ENCODE measurements at regions not wholly inside any gene's neighbourhood (a gene's known extent, or its start where the extent isn't known, plus 50 kb on each side); places are given as distances from the start of the nearest gene placed in this dataset.

- Mint-ChIP-seq H3K27ac (no peak overlapping the region), H3K9me3 (no peaks in the 10 kb centered on the region), H3K36me3 (no peaks in the 10 kb centered on the region), H3K4me3 (no peak overlapping the region), H3K4me1 (no peaks in the 10 kb centered on the region), H3K27me3 (ENCODE audit: low read depth) (peaks cover 5% of the 10 kb centered on the region)
- DNase-seq (ENCODE audit: low spot score in 2 of 2, unreplicated experiment in 2 of 2), result no peak
- TF ChIP-seq, protein P1, sequence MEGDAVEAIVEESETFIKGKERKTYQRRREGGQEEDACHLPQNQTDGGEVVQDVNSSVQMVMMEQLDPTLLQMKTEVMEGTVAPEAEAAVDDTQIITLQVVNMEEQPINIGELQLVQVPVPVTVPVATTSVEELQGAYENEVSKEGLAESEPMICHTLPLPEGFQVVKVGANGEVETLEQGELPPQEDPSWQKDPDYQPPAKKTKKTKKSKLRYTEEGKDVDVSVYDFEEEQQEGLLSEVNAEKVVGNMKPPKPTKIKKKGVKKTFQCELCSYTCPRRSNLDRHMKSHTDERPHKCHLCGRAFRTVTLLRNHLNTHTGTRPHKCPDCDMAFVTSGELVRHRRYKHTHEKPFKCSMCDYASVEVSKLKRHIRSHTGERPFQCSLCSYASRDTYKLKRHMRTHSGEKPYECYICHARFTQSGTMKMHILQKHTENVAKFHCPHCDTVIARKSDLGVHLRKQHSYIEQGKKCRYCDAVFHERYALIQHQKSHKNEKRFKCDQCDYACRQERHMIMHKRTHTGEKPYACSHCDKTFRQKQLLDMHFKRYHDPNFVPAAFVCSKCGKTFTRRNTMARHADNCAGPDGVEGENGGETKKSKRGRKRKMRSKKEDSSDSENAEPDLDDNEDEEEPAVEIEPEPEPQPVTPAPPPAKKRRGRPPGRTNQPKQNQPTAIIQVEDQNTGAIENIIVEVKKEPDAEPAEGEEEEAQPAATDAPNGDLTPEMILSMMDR (IDR thresholded peaks at IDR 0.05; ENCODE audit: unreplicated experiment), result no peak
These were observed 176.5 kb upstream of the CPNE8 start for GRCh38 chr12:39081910-39082309.

DNA sequence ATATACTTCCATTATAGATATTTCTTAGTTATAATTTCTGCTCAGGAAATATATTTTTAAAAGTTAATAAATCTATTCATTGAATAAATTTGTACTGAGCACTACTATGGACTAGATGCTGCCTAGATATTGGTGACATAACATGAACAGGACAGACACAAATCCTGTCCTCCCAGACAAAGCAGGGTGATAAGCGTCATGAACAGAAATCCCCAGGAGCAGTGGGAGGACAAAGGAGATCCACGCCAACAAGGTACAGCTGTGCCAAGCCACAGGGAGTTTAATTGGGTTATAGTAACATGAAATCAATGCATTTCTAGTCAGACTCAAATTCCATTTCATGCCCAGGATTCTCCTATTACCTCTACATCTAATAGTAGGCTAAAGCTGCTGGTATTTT, 171.8 kb upstream of the CPNE8 start:
- no peaks in the 10 kb centered on the region for H3K36me3 Mint-ChIP-seq
- no peak overlapping the region for H3K4me3 Mint-ChIP-seq
- no peak overlapping the region for H3K27ac Mint-ChIP-seq
- TF ChIP-seq, protein P1 (IDR thresholded peaks at IDR 0.05; ENCODE audit: unreplicated experiment), result no peak
- H3K4me1 Mint-ChIP-seq, result no peaks in the 10 kb centered on the region
- H3K27me3 Mint-ChIP-seq (ENCODE audit: low read depth), result no peaks in the 10 kb centered on the region
- DNase-seq (ENCODE audit: low spot score in 2 of 2, unreplicated experiment in 2 of 2), result no peak
- no peaks in the 10 kb centered on the region for H3K9me3 Mint-ChIP-seq

GRCh38 chr12:39074063-39074462, 168.7 kb upstream of the CPNE8 start:
- TF ChIP-seq, protein P1 (IDR thresholded peaks at IDR 0.05; ENCODE audit: unreplicated experiment), result no peak
- no peaks in the 10 kb centered on the region for H3K4me1 Mint-ChIP-seq
- no peak for DNase-seq (ENCODE audit: low spot score in 2 of 2, unreplicated experiment in 2 of 2)
- no peak overlapping the region for H3K4me3 Mint-ChIP-seq
- no peak overlapping the region for H3K27ac Mint-ChIP-seq
- H3K36me3 Mint-ChIP-seq, result no peaks in the 10 kb centered on the region
- H3K9me3 Mint-ChIP-seq, result no peaks in the 10 kb centered on the region
- H3K27me3 Mint-ChIP-seq (ENCODE audit: low read depth), result no peaks in the 10 kb centered on the region

- H3K4me3 Mint-ChIP-seq, result no peak overlapping the region
These were observed 167.3 kb upstream of the CPNE8 start for GRCh38 chr12:39072658-39073057.

GRCh38 chr12:39071611-39072010, 166.2 kb upstream of the CPNE8 start:
- no peaks in the 10 kb centered on the region for H3K27me3 Mint-ChIP-seq (ENCODE audit: low read depth)
- DNase-seq (ENCODE audit: low spot score in 2 of 2, unreplicated experiment in 2 of 2), result no peak
- no peaks in the 10 kb centered on the region for H3K36me3 Mint-ChIP-seq
- no peaks in the 10 kb centered on the region for H3K9me3 Mint-ChIP-seq
- TF ChIP-seq, protein P1 (IDR thresholded peaks at IDR 0.05; ENCODE audit: unreplicated experiment), result no peak
- no peak overlapping the region for H3K4me3 Mint-ChIP-seq
- no peaks in the 10 kb centered on the region for H3K4me1 Mint-ChIP-seq
- no peak overlapping the region for H3K27ac Mint-ChIP-seq

More at GRCh38 chr12:39072658-39073057, 167.3 kb upstream of the CPNE8 start:
- H3K36me3 Mint-ChIP-seq, result no peaks in the 10 kb centered on the region
- H3K4me1 Mint-ChIP-seq, result no peaks in the 10 kb centered on the region
- H3K27me3 Mint-ChIP-seq (ENCODE audit: low read depth), result no peaks in the 10 kb centered on the region
- no peak for DNase-seq (ENCODE audit: low spot score in 2 of 2, unreplicated experiment in 2 of 2)
- TF ChIP-seq, protein P1 (IDR thresholded peaks at IDR 0.05; ENCODE audit: unreplicated experiment), result no peak
- H3K9me3 Mint-ChIP-seq, result no peaks in the 10 kb centered on the region
- no peak overlapping the region for H3K27ac Mint-ChIP-seq

DNA sequence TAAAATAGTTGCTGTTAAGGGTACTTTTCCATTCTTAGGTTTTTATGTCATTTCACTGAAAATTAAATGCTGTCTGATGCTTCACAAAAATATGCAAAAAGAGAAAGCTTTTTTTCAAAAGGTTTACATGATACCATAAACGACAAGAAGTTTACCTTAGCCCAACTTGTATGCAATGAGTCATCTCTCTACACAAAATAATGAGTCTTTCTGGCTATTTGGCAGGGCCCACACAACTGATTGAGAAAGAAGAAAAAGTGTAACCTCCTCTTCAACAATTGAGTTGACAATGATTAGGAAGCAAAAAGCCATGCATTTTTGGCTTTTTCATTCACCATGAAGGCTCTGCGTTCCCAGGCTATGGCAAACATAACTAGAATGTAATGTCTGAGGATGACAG, 165.4 kb upstream of the CPNE8 start:
- no peak for DNase-seq (ENCODE audit: low spot score in 2 of 2, unreplicated experiment in 2 of 2)
- H3K4me1 Mint-ChIP-seq, result no peaks in the 10 kb centered on the region
- no peak overlapping the region for H3K27ac Mint-ChIP-seq
- TF ChIP-seq, protein P1 (IDR thresholded peaks at IDR 0.05; ENCODE audit: unreplicated experiment), result no peak
- H3K36me3 Mint-ChIP-seq, result no peaks in the 10 kb centered on the region
- H3K4me3 Mint-ChIP-seq, result no peak overlapping the region
- H3K27me3 Mint-ChIP-seq (ENCODE audit: low read depth), result no peaks in the 10 kb centered on the region
- H3K9me3 Mint-ChIP-seq, result no peaks in the 10 kb centered on the region

All from mesothelial cell of epicardium (in vitro differentiated cells).